Activated CD8-positive, alpha-beta memory T cell treated with anti-CD3 and anti-CD28 coated beads for 24 hours (primary cell): ENCODE measurements at regions not wholly inside any gene's neighbourhood (a gene's known extent, or its start where the extent isn't known, plus 50 kb on each side); places are given as distances from the start of the nearest gene placed in this dataset.
"Not testable (repeated sequence)": the region's sequence is repeated elsewhere in the genome, so short reads cannot be mapped to it uniquely, and the experiment has no call there.

Experiments used
- DNase-seq: peaks from one replicate; pipeline ENCODE4 v3.0.0-alpha.2; 2020

GRCh38 chr4:179634862-179635261, 2192.6 kb upstream of the AGA start:
- no peak for DNase-seq

- no peak for DNase-seq
Measured at GRCh38 chr4:179662522-179662921, 2220.3 kb upstream of the AGA start.

DNA sequence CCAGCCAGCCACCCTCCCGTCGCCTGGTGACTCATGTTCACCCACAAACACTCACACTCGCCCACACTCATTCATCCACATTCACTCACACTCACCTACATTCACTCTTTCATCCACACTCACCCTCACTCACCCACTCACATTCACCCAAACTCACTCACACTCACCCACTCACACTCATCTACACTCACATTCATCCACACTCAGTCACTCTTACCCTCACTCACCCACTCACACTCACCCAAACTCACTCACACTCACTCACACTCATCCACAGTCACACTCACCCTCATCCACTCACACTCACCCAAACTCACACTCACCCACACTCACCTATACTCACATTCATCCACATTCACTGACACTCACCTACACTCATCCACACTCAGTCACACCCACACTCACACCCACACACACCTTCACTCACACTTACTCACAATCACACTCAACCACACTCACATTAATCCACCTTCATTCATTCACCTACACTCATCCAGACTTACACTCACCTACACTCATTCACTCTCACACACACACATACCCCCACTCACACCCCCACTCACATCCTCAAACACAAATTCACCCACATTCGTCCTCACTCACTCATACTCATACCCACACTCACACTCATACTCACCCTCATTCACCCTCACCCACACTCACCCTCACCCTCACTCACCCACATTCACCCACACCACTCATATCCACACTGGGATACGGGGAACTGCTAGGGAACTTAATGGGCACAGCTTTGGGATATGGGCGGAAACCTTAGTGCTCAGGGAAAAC, 2221.6 kb upstream of the AGA start:
- no peak for DNase-seq

GRCh38 chr4:179664430-179665027, 2222.3 kb upstream of the AGA start:
- DNase-seq, result no peak

- DNase-seq, result no peak
Measured at GRCh38 chr4:179666226-179666625, 2224.0 kb upstream of the AGA start.

DNA sequence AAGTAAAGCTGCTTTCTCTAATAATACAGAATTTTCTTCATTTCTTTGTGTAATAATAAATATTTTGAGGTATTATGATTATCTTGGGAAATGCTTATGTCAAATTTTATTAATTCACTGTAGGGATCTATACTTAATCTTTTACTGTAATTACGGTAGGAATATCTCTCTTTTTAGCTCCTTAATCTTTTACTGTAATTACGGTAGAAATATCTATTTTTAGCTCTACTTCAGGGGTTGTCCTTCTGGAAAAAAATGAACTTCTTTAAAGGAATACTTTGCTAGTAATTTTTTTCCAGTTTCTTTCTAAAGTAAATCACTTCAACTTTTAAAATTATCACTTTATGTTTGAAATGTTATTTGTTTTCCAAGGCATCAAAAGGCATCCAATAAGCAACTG, 2229.4 kb upstream of the AGA start:
- no peak for DNase-seq

DNA sequence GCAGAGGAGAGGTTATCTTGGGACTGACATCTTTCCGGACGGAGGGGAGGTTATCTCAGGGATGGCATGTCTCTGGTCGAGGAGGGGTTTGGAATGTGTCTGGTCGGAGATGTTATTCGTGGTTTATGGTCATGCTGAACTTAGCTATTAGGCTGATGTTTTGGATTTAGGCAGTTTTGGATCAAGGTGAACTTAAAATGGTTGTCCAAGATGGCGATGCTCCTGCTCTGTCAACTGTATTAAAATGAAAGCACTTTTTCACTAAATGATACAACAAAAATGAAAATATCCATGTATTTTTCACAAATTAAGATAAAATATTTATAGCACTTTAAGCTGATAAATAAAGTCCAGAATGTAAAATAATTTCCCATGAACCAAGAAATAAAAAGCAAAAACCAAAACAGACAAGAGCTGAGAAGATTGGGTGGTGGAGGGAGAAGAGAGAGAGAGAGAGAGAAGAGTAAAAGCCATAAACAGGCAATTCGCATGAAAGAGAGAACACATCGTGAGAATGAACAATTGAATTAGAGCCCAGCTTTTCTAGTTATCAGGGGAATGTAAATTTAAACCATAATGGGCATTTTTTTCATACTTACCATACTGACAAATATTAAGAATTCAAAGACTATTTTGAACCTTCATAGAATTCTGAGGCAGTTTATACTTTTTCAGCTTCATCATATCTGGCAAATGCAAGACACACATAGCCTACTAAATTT, 2236.0 kb upstream of the AGA start:
- no peak for DNase-seq

DNA sequence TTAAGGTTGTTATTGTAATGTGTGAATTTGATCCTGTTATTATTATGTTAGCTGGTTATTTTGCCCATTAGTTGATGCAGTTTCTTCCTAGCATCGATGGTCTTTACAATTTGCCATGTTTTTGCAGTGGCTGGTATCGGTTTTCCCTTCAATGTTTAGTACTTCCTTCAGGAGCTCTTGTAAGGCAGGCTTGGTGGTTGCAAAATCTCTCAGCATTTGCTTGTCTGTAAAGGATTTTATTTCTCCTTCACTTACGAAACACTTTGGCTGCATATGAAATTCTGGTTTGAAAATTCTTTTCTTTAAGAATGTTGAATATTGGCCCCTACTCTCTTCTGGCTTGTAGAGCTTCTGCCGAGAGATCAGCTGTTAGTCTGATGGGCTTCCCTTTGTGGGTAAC, 2241.4 kb upstream of the AGA start:
- not testable (repeated sequence) for DNase-seq

- no peak for DNase-seq
Measured at GRCh38 chr4:179692222-179692621, 2250.0 kb upstream of the AGA start.

- DNase-seq, result no peak
Measured at GRCh38 chr4:179695175-179695574, 2252.9 kb upstream of the AGA start.

- DNase-seq, result no peak
Measured at GRCh38 chr4:179698321-179698720, 2256.1 kb upstream of the AGA start.

GRCh38 chr4:179709961-179710624, 2267.9 kb upstream of the AGA start:
- no peak for DNase-seq

DNA sequence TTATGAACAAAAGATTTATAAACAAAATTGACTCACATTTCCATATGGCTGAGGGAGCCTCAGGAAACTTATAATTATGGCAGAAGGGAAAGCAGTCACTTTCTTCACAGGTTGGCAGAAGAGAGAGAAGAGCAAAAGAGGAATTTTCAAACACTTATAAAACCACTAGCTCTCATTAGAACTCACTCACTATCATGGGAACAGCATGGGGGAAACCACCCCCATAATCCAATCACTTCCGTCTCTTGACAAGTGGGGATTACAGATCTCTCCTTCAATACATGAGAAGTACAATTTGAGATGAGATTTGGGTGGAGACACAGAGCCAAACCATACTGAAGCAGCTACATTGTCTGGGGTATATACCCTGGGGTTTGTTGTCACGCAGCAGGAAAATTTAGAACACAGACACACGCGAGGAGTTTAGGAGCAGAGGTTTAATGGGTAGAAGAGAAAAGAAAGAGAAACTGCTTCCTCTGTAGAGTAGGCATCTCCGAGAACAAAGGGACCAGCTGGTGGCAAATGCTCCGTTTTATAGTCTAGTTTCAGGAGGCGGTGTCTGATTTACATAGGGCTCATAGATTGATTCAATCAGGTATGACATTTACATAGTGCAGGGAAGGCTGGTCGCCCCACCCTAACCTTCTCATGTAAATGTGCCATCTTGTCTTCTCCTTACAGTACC, 2277.7 kb upstream of the AGA start:
- DNase-seq, result no peak

DNA sequence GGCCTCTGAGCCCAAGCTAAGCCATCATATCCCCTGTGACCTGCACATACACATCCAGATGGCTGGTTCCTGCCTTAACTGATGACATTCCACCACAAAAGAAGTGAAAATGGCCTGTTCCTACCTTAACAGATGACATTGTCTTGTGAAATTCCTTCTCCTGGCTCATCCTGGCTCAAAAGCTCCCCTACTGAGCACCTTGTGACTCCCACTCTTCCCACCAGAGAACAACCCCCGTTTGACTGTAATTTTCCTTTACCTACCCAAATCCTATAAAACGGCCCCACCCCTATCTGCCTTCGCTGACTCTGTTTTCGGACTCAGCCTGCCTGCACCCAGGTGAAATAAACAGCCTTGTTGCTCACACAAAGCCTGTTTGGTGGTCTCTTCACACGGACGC, 2284.3 kb upstream of the AGA start:
- not testable (repeated sequence) for DNase-seq

- DNase-seq, result no peak
Measured at GRCh38 chr4:179728305-179728704, 2286.1 kb upstream of the AGA start.

DNA sequence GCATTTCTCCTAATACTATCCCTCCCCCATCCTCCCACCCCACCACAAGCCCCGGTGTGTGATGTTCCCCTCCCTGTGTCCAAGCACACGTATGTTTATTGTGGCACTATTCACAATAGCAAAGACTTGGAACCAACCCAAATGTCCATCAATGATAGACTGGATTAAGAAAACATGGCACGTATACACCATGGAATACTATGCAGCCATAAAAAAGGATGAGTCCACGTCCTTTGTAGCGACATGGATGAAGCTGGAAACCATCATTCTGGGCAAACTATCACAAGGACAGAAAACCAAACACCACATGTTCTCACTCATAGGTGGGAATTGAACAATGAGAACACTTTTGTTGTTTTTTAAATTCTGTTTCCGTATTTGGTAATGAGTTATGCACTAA, 2294.6 kb upstream of the AGA start:
- not testable (repeated sequence) for DNase-seq

GRCh38 chr4:179738822-179739221, 2296.6 kb upstream of the AGA start:
- DNase-seq, result no peak

GRCh38 chr4:179747218-179747910, 2305.1 kb upstream of the AGA start:
- DNase-seq, result no peak

DNA sequence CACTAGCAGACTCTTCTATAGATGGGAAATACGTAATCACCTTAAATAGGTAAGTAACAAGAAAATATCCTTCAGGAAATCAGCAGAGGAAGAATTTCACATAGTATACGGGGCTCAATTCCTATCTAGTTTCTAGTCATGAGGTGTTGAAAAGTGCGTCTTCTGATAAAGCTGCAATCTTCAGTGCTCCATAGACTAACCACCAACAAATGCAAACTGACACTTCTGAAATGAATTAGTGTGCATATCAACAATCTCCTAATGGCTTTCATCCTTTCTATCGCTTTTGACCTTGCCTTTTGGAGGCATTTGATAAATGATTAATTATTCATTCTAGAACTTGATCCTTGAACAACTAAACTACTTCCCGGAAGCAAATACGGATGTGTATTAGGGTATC, 2306.6 kb upstream of the AGA start:
- no peak for DNase-seq

GRCh38 chr4:179750374-179750773, 2308.1 kb upstream of the AGA start:
- DNase-seq, result no peak

GRCh38 chr4:179751669-179752068, 2309.4 kb upstream of the AGA start:
- DNase-seq, result no peak

GRCh38 chr4:179755322-179755721, 2313.1 kb upstream of the AGA start:
- no peak for DNase-seq
